Parathyroid adenoma (tissue), 2 donors: ENCODE measurements at regions not wholly inside any gene's neighbourhood (a gene's known extent, or its start where the extent isn't known, plus 50 kb on each side); places are given as distances from the start of the nearest gene placed in this dataset.

Experiments
- H2AFZ ChIP-seq: fragments of 300-600 bp; sonication (generic); one replicate; pipeline ENCODE4 v1.7.0; 2017; ENCODE audit warnings: antibody characterized with exemption, mild to moderate bottlenecking
- H3K27ac ChIP-seq: fragments of 300-600 bp; sonication (generic); one replicate; pipeline ENCODE4 v1.7.0; 2017
- H3K27me3 ChIP-seq: fragments of 300-600 bp; sonication (generic); one replicate; pipeline ENCODE4 v1.7.0; 2017; ENCODE audit warnings: low read length; ENCODE audit not compliant: control insufficient read depth, insufficient read depth
- H3K36me3 ChIP-seq: fragments of 300-600 bp; sonication (generic); one replicate; pipeline ENCODE4 v1.7.0; 2017; ENCODE audit warnings: low read length; ENCODE audit not compliant: control insufficient read depth, insufficient read depth
- H3K4me1 ChIP-seq: fragments of 300-600 bp; sonication (generic); one replicate; pipeline ENCODE4 v1.7.0; 2017; ENCODE audit warnings: control low read depth
- H3K4me2 ChIP-seq: fragments of 300-600 bp; sonication (generic); one replicate; pipeline ENCODE4 v1.7.0; 2017; ENCODE audit warnings: low read length
- H3K4me3 ChIP-seq: fragments of 300-600 bp; sonication (generic); one replicate; pipeline ENCODE4 v1.7.0; 2017; ENCODE audit warnings: low read depth, low read length
- H3K79me2 ChIP-seq: fragments of 300-600 bp; sonication (generic); one replicate; pipeline ENCODE4 v1.7.0; 2017; ENCODE audit warnings: control low read depth
- H3K9ac ChIP-seq: fragments of 300-600 bp; sonication (generic); one replicate; pipeline ENCODE4 v1.7.0; 2017; ENCODE audit warnings: mild to moderate bottlenecking
- H3K9me3 ChIP-seq: fragments of 300-600 bp; sonication (generic); one replicate; pipeline ENCODE4 v1.7.0; 2017; ENCODE audit warnings: low read length; ENCODE audit not compliant: control insufficient read depth
- CTCF ChIP-seq: fragments of 300-600 bp; sonication (generic); IDR thresholded peaks from one replicate; pipeline ENCODE4 v1.7.0; 2017; ENCODE audit warnings: antibody characterized with exemption, mild to moderate bottlenecking
- donor health status: primary hyperparathyroidism.

GRCh38 chr15:81941479-81941878, 104.3 kb downstream of the MEX3B start:
- Histone ChIP-seq H3K9ac (no peak overlapping the region), H3K27me3 (no peaks in the 10 kb centered on the region), H3K4me3 (no peak overlapping the region), H3K79me2 (no peaks in the 10 kb centered on the region), H3K4me1 (no peaks in the 10 kb centered on the region), H3K27ac (no peak overlapping the region), H3K4me2 (no peak overlapping the region), H2AFZ (no peak overlapping the region), H3K9me3 (no peaks in the 10 kb centered on the region), H3K36me3 (no peaks in the 10 kb centered on the region)
- TF ChIP-seq CTCF, result no peak

DNA sequence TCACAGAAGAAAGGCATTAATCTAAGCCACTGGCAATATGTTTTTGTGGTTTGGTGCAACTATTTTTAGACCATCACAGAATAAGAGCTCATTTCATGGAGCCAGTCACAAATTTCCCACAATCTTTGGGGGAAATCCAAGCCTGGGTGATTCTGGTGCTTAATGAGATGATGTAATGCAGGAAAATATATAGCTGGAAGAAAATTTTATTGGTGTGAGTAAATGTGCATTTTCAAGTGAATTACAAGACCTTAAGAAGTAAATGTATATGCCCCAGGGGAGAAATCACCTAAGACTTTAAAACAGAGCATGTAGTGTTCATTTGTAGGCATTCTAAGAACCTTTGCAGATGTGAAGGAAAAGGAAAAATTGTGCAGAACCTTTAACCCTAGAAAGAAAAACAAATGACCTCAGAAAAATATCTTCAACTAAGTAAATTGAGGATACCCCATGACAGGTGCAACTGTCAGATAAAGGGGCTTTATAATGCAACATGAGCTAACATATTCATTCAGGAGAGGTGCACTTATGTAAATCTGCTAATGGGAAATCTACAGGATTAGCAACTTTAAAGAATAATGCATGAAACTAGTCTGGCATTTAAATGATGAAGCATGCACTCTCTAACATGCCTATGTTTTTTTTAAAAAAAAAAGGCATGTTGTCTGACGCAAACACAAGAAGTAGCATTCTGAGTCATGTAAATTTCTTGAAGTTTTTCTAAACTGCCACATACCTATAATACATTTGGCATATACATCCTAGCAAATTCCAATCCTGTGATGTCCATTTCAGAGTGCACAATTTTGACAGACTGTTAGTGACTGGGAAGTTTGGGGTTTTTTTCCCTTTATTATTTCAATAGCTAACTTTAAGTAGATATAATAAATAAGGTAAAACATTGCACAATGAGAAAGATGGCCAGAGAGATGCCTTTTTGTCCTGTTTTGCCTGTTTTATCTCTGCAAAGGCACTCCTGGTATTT, 105.1 kb downstream of the MEX3B start:
- TF ChIP-seq CTCF, result no peak
- H3K27ac ChIP-seq, result no peak overlapping the region
- no peaks in the 10 kb centered on the region for H3K9me3 ChIP-seq
- no peak overlapping the region for H3K4me3 ChIP-seq
- no peaks in the 10 kb centered on the region for H3K4me1 ChIP-seq
- H3K27me3 ChIP-seq, result no peaks in the 10 kb centered on the region
- no peaks in the 10 kb centered on the region for H3K36me3 ChIP-seq
- no peak overlapping the region for H2AFZ ChIP-seq
- H3K9ac ChIP-seq, result no peak overlapping the region
- H3K4me2 ChIP-seq, result no peak overlapping the region
- no peaks in the 10 kb centered on the region for H3K79me2 ChIP-seq

DNA sequence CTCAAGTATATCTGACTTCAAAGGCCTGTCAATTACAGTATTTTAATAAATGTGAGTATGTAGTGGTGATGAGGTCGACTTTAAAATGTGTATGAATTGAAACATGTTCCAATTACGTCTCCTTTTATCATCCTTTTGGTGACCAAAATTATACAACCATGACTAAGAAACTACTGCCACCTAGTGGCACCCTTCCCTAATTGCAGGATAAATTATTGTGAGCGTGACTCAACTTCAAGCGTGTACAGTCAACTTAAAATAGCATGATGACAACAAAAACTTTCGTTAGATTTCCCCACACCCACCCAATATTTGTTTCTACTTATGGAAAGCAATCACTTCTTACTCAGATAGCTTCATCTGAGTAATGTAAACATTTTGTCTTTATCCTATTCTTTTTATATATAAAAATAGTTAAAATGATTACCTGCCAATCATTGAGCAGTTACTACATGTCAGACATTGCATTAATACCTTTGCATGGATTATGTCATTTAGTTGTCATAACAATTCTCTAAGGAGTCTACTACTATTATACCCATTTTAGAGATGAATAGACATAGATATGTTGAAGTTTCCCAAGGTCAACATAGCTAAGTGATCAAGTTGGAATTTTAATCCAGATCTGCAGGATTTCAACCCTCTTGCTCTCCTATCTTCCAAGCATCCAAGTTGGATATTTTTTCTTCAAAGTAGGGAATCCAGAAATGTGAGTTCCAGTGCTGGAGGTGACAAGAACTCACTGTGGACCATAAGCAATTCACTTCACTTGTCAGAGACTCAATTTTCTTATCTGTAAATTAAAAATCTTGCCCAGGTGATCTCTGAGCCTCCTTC, 106.0 kb downstream of the MEX3B start:
- H2AFZ ChIP-seq, result no peak overlapping the region
- no peaks in the 10 kb centered on the region for H3K27me3 ChIP-seq
- no peaks in the 10 kb centered on the region for H3K79me2 ChIP-seq
- H3K4me2 ChIP-seq, result no peak overlapping the region
- no peak for TF ChIP-seq CTCF
- H3K27ac ChIP-seq, result no peak overlapping the region
- no peaks in the 10 kb centered on the region for H3K9me3 ChIP-seq
- no peak overlapping the region for H3K9ac ChIP-seq
- no peaks in the 10 kb centered on the region for H3K36me3 ChIP-seq
- no peaks in the 10 kb centered on the region for H3K4me1 ChIP-seq
- H3K4me3 ChIP-seq, result no peak overlapping the region

- H3K36me3 ChIP-seq, result no peaks in the 10 kb centered on the region
- no peaks in the 10 kb centered on the region for H3K4me1 ChIP-seq
- no peaks in the 10 kb centered on the region for H3K27me3 ChIP-seq
- no peaks in the 10 kb centered on the region for H3K9me3 ChIP-seq
- H3K79me2 ChIP-seq, result no peaks in the 10 kb centered on the region
- H2AFZ ChIP-seq, result no peak overlapping the region
- H3K9ac ChIP-seq, result no peak overlapping the region
- no peak overlapping the region for H3K27ac ChIP-seq
- H3K4me3 ChIP-seq, result no peak overlapping the region
- no peak for TF ChIP-seq CTCF
- H3K4me2 ChIP-seq, result no peak overlapping the region
These were observed 108.6 kb downstream of the MEX3B start for GRCh38 chr15:81937189-81937588.
